ENCODE measurements at regions not wholly inside any gene's neighbourhood (a gene's known extent, or its start where the extent isn't known, plus 50 kb on each side); places are given as distances from the start of the nearest gene placed in this dataset.

DNA sequence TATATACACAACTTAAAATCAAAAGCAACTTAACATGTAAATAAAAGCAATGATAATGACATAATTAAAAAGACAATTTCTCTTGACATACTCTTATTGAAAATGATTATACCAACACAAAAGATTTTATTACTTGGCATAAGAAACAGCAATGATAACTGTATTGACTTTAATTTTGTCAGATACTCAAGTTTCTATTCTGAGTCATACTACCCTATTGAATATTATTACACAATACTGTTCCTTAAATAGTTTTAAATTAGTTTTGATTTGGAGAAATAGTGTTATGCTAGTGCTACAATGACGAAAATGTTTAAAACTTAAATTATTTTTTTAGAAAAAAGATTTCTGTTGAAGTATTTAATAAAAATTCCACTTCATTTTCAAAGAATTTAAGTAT is 1319.3 kb upstream of the C9orf72 start:
- no peaks in the 10 kb centered on the region for H3K9me3 ChIP-seq
- ATAC-seq = no peak
- H3K4me3 ChIP-seq = no peak overlapping the region
- H3K27me3 ChIP-seq = no peaks in the 10 kb centered on the region
- TF ChIP-seq, protein P1, sequence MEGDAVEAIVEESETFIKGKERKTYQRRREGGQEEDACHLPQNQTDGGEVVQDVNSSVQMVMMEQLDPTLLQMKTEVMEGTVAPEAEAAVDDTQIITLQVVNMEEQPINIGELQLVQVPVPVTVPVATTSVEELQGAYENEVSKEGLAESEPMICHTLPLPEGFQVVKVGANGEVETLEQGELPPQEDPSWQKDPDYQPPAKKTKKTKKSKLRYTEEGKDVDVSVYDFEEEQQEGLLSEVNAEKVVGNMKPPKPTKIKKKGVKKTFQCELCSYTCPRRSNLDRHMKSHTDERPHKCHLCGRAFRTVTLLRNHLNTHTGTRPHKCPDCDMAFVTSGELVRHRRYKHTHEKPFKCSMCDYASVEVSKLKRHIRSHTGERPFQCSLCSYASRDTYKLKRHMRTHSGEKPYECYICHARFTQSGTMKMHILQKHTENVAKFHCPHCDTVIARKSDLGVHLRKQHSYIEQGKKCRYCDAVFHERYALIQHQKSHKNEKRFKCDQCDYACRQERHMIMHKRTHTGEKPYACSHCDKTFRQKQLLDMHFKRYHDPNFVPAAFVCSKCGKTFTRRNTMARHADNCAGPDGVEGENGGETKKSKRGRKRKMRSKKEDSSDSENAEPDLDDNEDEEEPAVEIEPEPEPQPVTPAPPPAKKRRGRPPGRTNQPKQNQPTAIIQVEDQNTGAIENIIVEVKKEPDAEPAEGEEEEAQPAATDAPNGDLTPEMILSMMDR (IDR thresholded peaks at IDR 0.05) = no peak
- DNase-seq = no peak
- no peaks in the 10 kb centered on the region for H3K4me1 ChIP-seq
- intact Hi-C loops (cut with DNase I) = no loop called here
- H3K36me3 ChIP-seq = no peaks in the 10 kb centered on the region
- 58 to 60% methylated on average over 1 of the region's 1 CpG for WGBS, 2 donors
- no peak overlapping the region for H3K27ac ChIP-seq

DNA sequence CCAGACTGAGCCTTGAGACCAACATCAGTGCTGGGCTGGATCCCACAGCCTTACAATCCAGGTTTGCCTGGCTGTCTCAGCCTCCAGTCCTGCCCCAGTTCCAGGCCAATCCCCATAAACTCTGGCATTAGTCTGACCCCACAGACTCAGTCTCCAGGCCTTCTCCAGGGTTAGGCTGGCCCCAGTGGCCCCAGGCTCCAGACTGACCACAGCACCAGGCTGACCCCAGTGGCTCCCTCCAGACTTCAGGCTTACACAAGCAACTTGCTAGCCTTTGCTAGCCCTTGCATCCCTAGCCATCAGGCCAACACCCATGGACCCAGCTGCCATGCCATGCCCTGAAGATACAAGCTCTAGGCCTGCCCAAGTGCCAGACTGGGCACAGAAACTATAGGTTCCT is 1326.0 kb upstream of the C9orf72 start:
- DNase-seq (no peak), ATAC-seq (no peak)
- no peak overlapping the region for H3K4me3 ChIP-seq
- H3K27me3 ChIP-seq = no peaks in the 10 kb centered on the region
- peaks cover 0 to 33% (median 9%) of the 10 kb centered on the region in 11 donors for H3K9me3 ChIP-seq
- intact Hi-C loops (cut with DNase I) = no loop called here
- H3K27ac ChIP-seq = no peak overlapping the region
- no peaks in the 10 kb centered on the region for H3K36me3 ChIP-seq
- TF ChIP-seq, protein P1 (IDR thresholded peaks at IDR 0.05) = no peak
- H3K4me1 ChIP-seq = no peaks in the 10 kb centered on the region

DNA sequence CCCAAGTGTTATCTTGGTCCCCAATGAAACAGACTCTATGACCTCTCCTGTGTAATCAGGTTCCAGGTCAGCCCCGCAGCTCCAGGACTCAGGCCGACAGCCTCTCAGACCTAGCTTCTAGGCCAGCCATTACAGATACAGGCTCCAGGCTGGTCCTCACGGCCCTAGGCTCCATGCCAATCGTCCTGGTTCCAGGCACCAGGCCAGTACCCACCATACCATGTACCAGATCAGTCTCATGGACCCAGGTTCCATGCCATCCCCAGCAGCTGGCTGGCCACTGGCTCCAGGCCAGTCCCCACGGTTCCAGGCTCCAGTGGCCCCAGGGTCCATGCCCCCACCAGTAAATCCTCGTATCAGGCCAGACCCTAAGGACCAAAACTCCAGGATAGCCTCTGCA is 1326.6 kb upstream of the C9orf72 start:
- DNase-seq (no peak), ATAC-seq (no peak)
- Histone ChIP-seq H3K27me3 (no peaks in the 10 kb centered on the region), H3K4me1 (no peaks in the 10 kb centered on the region), H3K4me3 (no peak overlapping the region), H3K36me3 (no peaks in the 10 kb centered on the region), H3K27ac (no peak overlapping the region), H3K9me3 (peaks cover 0 to 33% (median 9%) of the 10 kb centered on the region in 11 donors)
- intact Hi-C loops (cut with DNase I) = no loop called here
- WGBS, 2 donors = 57 to 64% methylated on average over 6 of the region's 6 CpGs
- TF ChIP-seq, protein P1 (IDR thresholded peaks at IDR 0.05) = no peak

DNA sequence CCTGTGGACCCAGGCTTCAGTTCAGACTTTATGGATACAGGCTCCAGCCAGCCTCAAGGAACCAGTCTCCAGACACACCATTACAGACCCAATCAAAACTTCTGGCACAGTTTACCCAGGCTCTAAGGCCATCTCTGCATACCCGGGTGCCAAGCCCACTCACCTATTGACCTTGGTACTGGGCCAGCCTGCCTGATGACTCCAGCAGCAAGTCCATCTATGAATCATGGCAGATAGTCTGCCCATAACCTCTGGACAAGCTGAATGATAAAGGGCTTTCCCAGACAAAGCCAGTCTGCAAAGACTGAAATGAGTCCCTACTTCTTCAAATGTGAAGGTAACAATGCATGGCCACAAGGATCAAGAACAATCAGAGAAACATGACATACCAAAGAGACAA is 1327.1 kb upstream of the C9orf72 start:
- no peak for ATAC-seq

More for the DNA sequence above, 1327.1 kb upstream of the C9orf72 start:
- intact Hi-C loops (cut with DNase I) = no loop called here
- Histone ChIP-seq H3K9me3 (peaks cover 0 to 33% (median 9%) of the 10 kb centered on the region in 11 donors), H3K27me3 (no peaks in the 10 kb centered on the region), H3K4me3 (no peak overlapping the region), H3K27ac (no peak overlapping the region), H3K4me1 (no peaks in the 10 kb centered on the region), H3K36me3 (no peaks in the 10 kb centered on the region)
- TF ChIP-seq, protein P1 (IDR thresholded peaks at IDR 0.05) = no peak
- 70 to 88% methylated on average over 1 of the region's 1 CpG for WGBS, 2 donors
- DNase-seq = no peak
